HepG2 (cell line): ENCODE measurements at regions not wholly inside any gene's neighbourhood (a gene's known extent, or its start where the extent isn't known, plus 50 kb on each side); places are given as distances from the start of the nearest gene placed in this dataset.

ENCODE experiments used
- ATAC-seq: fragments of 200-7000 bp; cut with Tn5 transposase; 3 replicates; pipeline ENCODE4 v1.9.1; 2020; ENCODE audit warnings: mild to moderate bottlenecking, moderate library complexity
- BruUV-seq: library from RNA; stranded (reverse); fragments of 400-500 nt; replicated peaks from 2 replicates; lab custom pipeline; 2021; lab: Mats Ljungman, UMichigan
- CTCF ChIA-PET: fragments of 300-600 bp; formaldehyde crosslinking; extraction: SDS; loops from one replicate; lab custom pipeline; 2021; ENCODE audit warnings: low total read pairs, inconsistent platforms, low intra/inter-chr PET ratio; lab: Yijun Ruan, JAX
- POLR2A ChIA-PET: fragments of 350-600 bp; sonication (Branson Sonifier 250); formaldehyde crosslinking; loops from one replicate; lab custom pipeline; 2020; ENCODE audit warnings: antibody characterized with exemption, inconsistent platforms; lab: Yijun Ruan, JAX
- DNase-seq: peaks from one replicate; pipeline ENCODE4 v3.0.0-alpha.2; 2015; ENCODE audit warnings: low spot score
- FAIRE-seq: peaks from 3 replicates; lab custom pipeline; 2011; peaks lifted over from hg19 to GRCh38; lab: Jason Lieb, UNC
- H2AFZ ChIP-seq: one replicate; pipeline ENCODE4 v1.6.1; 2011; ENCODE audit warnings: low read length, inconsistent platforms
- H3K27ac ChIP-seq: fragments of 300-600 bp; 3 replicates; pipeline ENCODE4 v1.8.0; 2011; ENCODE audit warnings: mixed run types, mild to moderate bottlenecking, mixed read lengths, low read length, inconsistent platforms; ENCODE audit not compliant: insufficient read depth; ENCODE audit errors: extremely low read length
- H3K27me3 ChIP-seq, 2 experiments: fragments of 200-600 bp in 1 of 2; 2 replicates in 1 of 2; 3 replicates in 1 of 2; pipeline versions ENCODE4 v1.6.0 to v1.8.0; 2011; ENCODE audit warnings: low read length in 2 of 2, mild to moderate bottlenecking in 2 of 2, moderate library complexity in 2 of 2, inconsistent platforms in 1 of 2; ENCODE audit not compliant: insufficient read depth in 2 of 2, control insufficient read depth in 1 of 2
- H3K36me3 ChIP-seq, 2 experiments: fragments of 200-600 bp in 1 of 2; replicated peaks in 1 of 2; 2 replicates in 1 of 2; 3 replicates in 1 of 2; pipeline versions ENCODE4 v1.5.1 to v1.8.0; 2011; ENCODE audit warnings: low read length in 2 of 2, inconsistent platforms in 1 of 2; ENCODE audit not compliant: insufficient read depth in 2 of 2, control insufficient read depth in 1 of 2
- H3K4me1 ChIP-seq: 2 replicates; pipeline ENCODE4 v1.5.1; 2012; ENCODE audit warnings: low read length, inconsistent platforms; ENCODE audit not compliant: insufficient read depth
- H3K4me2 ChIP-seq: 2 replicates; pipeline ENCODE4 v1.6.0; 2011; ENCODE audit warnings: low read depth, low read length, inconsistent platforms
- H3K4me3 ChIP-seq, 3 experiments: fragments of 200-600 bp in 1 of 3; sonication (generic), shearing (Covaris generic) in 1 of 3; replicated peaks in 1 of 3; 2 replicates each; pipeline ENCODE4 v1.5.1; 2011 to 2016; ENCODE audit warnings: low read length in 3 of 3, inconsistent platforms in 2 of 3, low read depth in 2 of 3, mild to moderate bottlenecking in 2 of 3, control low read depth in 1 of 3, mixed read lengths in 1 of 3; ENCODE audit not compliant: insufficient read depth in 1 of 3
- H3K79me2 ChIP-seq: one replicate; pipeline ENCODE4 v1.6.1; 2011; ENCODE audit warnings: low read length, inconsistent platforms; ENCODE audit not compliant: insufficient read depth
- H3K9ac ChIP-seq: 2 replicates; pipeline ENCODE4 v1.6.0; 2011; ENCODE audit warnings: mild to moderate bottlenecking, low read depth, low read length, inconsistent platforms; ENCODE audit not compliant: insufficient read depth
- H3K9me3 ChIP-seq: 2 replicates; pipeline ENCODE4 v1.5.1; 2012; ENCODE audit warnings: mild to moderate bottlenecking, low read length
- H4K20me1 ChIP-seq: 2 replicates; pipeline ENCODE4 v1.6.0; 2011; ENCODE audit warnings: inconsistent platforms, mild to moderate bottlenecking, low read length, moderate library complexity; ENCODE audit not compliant: insufficient read depth
- AKNA ChIP-seq: sonication (generic); formaldehyde crosslinking; IDR thresholded peaks from 2 replicates; pipeline ENCODE4 v1.4.0; 2020; ENCODE audit warnings: missing genetic modification reagents, borderline replicate concordance
- ARID4A ChIP-seq: sonication (generic); formaldehyde crosslinking; IDR thresholded peaks from 2 replicates; pipeline ENCODE4 v1.5.0; 2020; ENCODE audit warnings: mild to moderate bottlenecking, missing genetic modification reagents, borderline replicate concordance
- MEIS2 ChIP-seq: sonication (generic); formaldehyde crosslinking; IDR thresholded peaks from 2 replicates; pipeline ENCODE4 v1.9.0; 2021; ENCODE audit warnings: mild to moderate bottlenecking, missing genetic modification reagents
- PCBP2 ChIP-seq: fragments of 200-400 bp; formaldehyde crosslinking; optimal IDR thresholded peaks from 2 replicates; pipeline ENCODE3; 2018; ENCODE audit warnings: low read length, low read depth; ENCODE audit not compliant: poor library complexity, severe bottlenecking
- POLR2AphosphoS2 ChIP-seq: IDR thresholded peaks from 2 replicates; pipeline ENCODE4 v1.6.1; 2011; ENCODE audit warnings: low read depth, low read length, improper control_type of control experiment
- RBM39 ChIP-seq: fragments of 200-400 bp; formaldehyde crosslinking; IDR thresholded peaks from one replicate; pipeline ENCODE4 v1.6.1; 2018; ENCODE audit warnings: antibody characterized with exemption, mild to moderate bottlenecking, low read depth, low read length; ENCODE audit not compliant: poor library complexity, severe bottlenecking
- SATB2 ChIP-seq: sonication (generic); formaldehyde crosslinking; IDR thresholded peaks from 2 replicates; pipeline ENCODE4 v1.5.0; 2020; ENCODE audit warnings: missing genetic modification reagents
- ZBTB25 ChIP-seq: IDR thresholded peaks from 2 replicates; pipeline ENCODE4 v1.6.1; 2018; ENCODE audit warnings: missing genetic modification reagents
- ZNF282 ChIP-seq: fragments of 450-650 bp; IDR thresholded peaks from 2 replicates; pipeline ENCODE4 v1.6.1; 2018; ENCODE audit not compliant: partially characterized antibody
- ZNF546 ChIP-seq: sonication (generic); formaldehyde crosslinking; conservative IDR thresholded peaks from 2 replicates; pipeline ENCODE4 v1.8.1; 2023; ENCODE audit warnings: mild to moderate bottlenecking, missing genetic modification reagents
- in situ Hi-C: cut with HindIII; loops from 2 replicates; pipeline ENCODE4 v1.10.0; 2017; ENCODE audit warnings: low pct_unique_long_range_greater_than_20kb; ENCODE audit not compliant: extremely low pct_ligation_motif_present
- intact Hi-C: fragments of 100-400 bp; cut with micrococcal nuclease; formaldehyde crosslinking; loops from one replicate; pipeline ENCODE4 v1.10.0; 2022; ENCODE audit not compliant: unreplicated experiment

GRCh38 chr6:26307850-26308249, 57.1 kb upstream of the BTN3A2 start:
- CTCF ChIA-PET = no interaction called here
- TF ChIP-seq ZNF546 (CRISPR knock-in tag) (no peak), PCBP2 (no peak), MEIS2 (CRISPR knock-in tag) (no peak), SATB2 (CRISPR knock-in tag) (no peak), RBM39 (no peak), ARID4A (no peak), ZNF282 (no peak), POLR2AphosphoS2 (no peak), AKNA (no peak), ZBTB25 (CRISPR knock-in tag) (no peak)
- in situ Hi-C loops = loop anchor here (25.0 kb wide), 1 partner anchor 1204 kb away; no protein-coding TSS in a partner anchor
- Histone ChIP-seq H3K4me2 (no peak overlapping the region), H3K27me3 (no peaks in the 10 kb centered on the region), H3K4me3 (no peak overlapping the region), H3K4me1 (peaks cover 89% of the 10 kb centered on the region), H3K79me2 (no peaks in the 10 kb centered on the region), H3K27ac (no peak overlapping the region), H3K36me3 (no peaks in the 10 kb centered on the region), H2AFZ (no peak overlapping the region), H3K9me3 (no peaks in the 10 kb centered on the region), H3K9ac (no peak overlapping the region), H4K20me1 (no peaks in the 10 kb centered on the region)
- ATAC-seq (no peak), FAIRE-seq (no peak), DNase-seq (no peak)
- BruUV-seq = no TSS peak
- intact Hi-C loops = no loop called here
- POLR2A ChIA-PET = interaction anchor here (1.5 kb wide), 1 partner anchor 91 kb away, joined by 5 read pairs; a partner anchor contains a TSS
